Activated CD8-positive, alpha-beta memory T cell treated with anti-CD3 and anti-CD28 coated beads for 24 hours (primary cell): ENCODE measurements at regions not wholly inside any gene's neighbourhood (a gene's known extent, or its start where the extent isn't known, plus 50 kb on each side); places are given as distances from the start of the nearest gene placed in this dataset.

Source experiments
- DNase-seq: peaks from one replicate; pipeline ENCODE4 v3.0.0-alpha.2; 2020

DNA sequence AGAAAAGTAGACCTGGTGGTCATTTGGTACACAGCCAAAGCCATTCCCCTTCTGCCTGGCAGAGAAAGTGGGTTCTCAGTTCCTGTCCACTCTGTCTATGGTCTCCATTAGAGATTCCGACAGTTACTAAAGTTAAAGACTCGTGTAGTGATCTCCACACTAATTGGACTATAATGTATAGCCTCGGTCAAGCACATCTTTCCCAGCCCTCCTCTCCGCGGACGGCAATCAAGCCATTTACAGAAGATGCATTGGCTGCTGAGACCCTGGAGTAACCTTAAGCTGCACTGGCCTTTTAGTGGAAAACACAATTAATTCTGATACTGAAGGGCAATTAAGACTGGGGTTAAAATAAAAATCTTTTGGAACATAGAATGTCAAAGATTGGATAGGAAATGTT, 865.3 kb downstream of the MCTP2 start:
- no peak for DNase-seq

DNA sequence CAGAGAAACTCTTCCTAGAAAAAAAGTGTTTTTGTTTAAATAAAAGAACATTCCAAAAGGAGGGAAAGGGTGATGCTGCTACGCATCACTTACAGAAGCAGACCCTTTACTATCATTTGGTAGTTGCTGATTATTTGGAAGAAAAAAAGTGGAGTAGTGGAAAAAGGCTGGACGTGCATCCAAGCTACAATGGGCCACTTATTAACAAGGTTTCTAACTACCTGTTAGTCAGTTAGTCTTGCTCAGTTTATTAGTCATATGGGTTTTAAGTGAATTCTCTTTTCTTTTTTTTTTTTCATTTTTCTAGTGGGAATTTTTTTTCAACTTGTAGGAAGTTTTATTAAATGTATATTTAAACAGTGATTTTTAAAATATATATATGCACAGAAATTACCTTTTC, 866.0 kb downstream of the MCTP2 start:
- DNase-seq: no peak

GRCh38 chr15:95105229-95105628, 873.9 kb downstream of the MCTP2 start:
- no peak for DNase-seq

DNA sequence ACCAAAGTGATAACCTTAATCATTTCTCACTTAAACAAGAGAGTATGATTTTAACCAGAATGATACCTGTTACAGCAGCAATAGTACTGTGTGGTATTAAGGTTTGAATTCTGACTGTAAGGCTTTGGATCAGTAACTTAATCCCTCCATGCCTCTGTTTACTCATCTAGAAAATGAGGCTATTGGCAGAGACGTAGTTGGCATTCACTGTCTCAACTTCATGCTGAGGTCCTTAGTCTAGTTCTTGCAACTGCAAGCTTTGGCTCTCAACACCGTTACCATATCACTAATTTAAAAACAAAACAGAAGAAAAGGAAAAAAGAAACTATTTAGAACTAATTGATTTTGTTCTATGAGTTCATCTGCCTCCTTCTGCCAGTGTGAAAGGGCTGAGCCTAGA, 875.4 kb downstream of the MCTP2 start:
- DNase-seq: no peak

DNA sequence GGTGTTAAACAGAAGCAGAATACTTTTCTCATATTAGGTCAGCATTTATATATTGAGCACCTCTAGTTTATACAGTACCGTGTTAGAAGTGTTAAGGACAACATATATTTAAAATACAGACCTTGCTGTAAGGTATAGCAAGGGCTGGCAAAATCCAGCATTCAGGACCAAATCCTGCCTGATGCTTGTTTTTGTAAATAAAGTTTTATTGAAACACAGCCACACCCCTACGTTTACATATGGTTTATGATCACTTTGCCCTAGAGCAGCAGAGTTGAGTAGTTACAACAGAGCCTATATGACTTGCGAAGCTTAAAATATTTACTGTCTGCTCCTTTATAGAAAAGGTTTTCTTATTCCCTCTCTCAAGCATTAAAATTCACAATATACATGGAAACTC, 877.3 kb downstream of the MCTP2 start:
- no peak for DNase-seq

- no peak for DNase-seq
Measured at GRCh38 chr15:95111969-95112368, 880.6 kb downstream of the MCTP2 start.

- DNase-seq: no peak
Measured at GRCh38 chr15:95113041-95113440, 881.7 kb downstream of the MCTP2 start.

DNA sequence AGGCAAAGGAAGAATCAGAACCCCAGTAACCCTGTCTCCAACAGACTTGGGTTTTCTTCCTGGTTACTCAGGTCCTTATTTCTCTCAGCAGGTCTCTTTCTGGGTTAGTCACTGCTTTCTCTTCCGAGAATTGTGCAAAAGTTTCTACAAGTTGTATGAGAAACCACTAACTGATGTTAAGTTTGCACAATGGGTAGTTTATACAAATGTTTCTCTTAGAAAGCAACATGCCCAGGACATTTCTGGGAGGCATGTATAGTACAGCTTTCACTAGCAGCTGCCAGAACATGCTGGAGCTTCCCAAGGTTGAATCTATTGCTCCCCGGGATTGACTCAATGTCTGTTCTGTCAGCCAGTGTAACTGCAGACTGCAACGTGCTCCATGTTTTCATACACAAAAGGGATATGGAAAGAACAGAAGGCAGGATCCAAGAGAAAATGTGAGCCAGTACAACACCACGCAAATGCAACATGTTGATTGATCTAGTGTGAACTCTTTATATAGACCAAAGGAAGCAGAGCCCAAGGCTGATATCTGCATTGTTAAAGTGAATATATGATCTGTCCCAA, 887.8 kb downstream of the MCTP2 start:
- no peak for DNase-seq

DNA sequence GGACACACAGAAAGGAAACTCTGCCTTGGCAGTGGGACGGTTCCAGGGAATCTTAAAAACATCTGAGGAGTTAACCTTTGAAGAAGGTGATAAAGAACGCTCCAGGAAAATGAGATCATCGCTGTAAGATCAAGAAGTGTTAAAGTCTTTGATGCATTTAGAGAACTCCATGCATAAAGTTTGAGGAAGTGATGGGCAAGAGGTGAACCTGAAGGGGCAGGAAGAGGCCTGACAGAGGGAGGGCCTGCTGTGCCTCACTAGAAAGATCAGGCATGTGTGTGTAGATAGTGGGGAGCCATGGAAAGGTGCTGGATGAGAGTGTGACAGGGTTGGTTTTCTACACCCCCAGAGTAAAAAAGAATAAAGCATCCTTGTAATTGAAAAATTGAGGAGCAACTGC, 889.2 kb downstream of the MCTP2 start:
- DNase-seq: no peak

DNA sequence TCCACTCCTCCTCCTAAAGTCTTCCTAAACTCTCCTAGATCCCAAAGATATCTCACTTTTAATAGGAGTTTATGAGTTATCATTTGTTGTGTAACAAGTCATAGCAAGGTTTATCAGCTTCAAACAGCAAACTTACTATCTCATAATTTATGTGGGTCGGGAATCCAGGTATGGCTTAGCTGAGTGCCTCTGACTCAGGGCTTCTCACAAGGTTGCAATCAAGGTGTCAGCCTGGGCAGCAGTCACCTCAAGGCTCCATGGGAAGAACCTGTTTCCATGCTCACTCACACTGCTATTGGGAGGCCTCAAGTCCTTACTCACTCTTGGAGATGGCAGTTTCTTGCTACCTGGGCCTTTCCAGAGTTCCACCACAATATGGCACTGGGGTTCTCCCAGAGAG, 889.8 kb downstream of the MCTP2 start:
- DNase-seq: no peak

DNA sequence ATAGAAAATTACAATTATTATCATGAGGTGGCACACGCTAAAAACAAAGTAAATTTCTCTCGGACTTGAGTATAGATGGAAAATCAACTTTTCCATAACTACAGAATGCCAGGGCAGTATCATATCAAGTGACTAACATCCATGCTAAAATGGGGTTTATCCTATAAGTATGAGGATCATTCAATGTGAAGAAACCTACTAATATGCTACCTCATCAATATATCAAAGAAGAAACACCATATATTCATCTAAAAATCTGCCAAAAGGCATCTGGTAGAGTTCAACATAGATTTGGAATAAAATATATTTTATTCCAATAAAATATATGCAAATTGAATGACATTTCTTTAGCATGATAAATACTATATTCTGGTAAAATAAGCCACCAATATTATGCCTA, 894.4 kb downstream of the MCTP2 start:
- DNase-seq: no peak

- no peak for DNase-seq
Measured at GRCh38 chr15:95127356-95127755, 896.0 kb downstream of the MCTP2 start.

- DNase-seq: no peak
Measured at GRCh38 chr15:95129574-95129973, 898.2 kb downstream of the MCTP2 start.

DNA sequence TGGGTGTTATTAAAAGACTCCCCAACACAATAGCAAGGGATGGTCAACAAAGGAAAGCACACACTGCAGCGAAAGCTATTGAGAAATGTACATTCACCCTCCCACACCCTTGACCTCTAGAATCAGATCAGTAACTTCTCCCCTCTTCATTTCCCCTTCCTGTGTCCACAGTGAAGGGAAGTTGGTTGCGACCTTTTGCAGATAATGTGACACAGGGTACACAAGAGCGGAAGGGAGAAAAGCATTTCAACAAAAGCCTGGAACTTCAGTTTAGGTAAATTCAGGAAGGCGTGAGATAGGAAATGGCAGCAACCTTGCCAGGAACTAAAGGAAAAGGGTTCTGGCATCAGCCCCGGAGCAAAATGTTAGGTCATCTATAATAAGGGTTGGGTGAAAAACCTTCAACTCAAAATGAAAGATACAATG, 899.8 kb downstream of the MCTP2 start:
- no peak for DNase-seq

- no peak for DNase-seq
Measured at GRCh38 chr15:95132774-95133173, 901.4 kb downstream of the MCTP2 start.

GRCh38 chr15:95134431-95135110, 903.2 kb downstream of the MCTP2 start:
- DNase-seq: no peak

GRCh38 chr15:95138604-95139270, 907.4 kb downstream of the MCTP2 start:
- DNase-seq: no peak

- DNase-seq: no peak
Measured at GRCh38 chr15:95141486-95141885, 910.1 kb downstream of the MCTP2 start.

DNA sequence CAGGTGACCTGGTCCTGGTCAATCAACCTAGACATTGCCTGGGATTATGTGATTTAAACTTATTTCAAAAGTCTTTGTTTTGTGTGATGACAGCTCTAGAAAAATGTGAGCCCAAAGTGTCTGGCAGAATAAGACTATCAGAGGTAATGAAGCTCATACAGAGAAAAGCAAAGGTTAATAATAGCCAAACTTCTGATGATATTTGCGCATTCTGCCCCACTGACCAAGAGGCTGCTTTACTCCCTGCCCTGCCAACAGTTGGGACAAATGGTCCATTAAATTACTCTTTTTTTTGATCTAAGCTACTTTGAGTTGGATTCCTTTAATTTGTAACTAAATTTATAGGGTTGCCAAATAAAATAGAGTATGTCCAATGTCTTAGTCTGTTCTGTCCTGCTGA, 911.2 kb downstream of the MCTP2 start:
- DNase-seq: no peak

DNA sequence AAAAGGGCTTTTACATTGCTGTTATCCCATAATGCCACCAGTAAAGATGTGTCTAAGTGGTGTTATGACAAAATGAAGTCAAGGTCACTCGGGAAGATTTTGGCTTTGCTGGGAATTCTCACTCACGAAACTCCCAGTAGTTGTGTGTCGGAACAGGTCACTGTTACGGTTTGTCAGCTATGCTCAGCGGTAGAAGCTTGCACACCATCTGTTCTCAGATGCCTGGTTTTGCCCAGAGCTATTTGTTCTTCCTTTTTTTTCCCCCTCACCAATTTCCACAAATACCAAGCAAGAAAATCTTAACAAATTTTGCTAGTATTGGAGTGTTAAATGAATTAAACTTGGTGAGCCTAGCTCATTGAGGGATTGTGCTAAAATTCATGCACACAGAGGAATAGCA, 915.1 kb downstream of the MCTP2 start:
- no peak for DNase-seq

DNA sequence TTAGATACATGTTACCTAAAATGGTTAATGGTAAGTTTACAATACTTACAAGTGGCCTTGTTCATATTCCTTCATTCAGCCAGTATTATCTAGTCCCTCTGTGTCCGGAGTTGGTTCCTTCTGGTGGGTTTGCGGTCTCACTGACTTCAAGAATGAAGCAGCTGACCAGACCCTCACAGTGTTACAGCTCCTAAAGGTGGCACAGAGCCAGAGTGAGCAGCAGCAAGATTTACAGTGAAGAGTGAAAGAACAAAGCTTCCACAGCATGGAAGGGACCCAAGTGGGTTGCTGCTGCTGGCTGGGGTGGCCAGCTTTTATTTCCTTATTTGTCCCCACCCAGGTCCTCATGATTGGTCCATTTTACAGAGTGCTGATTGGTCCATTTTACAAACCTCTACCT, 916.8 kb downstream of the MCTP2 start:
- DNase-seq: no peak

GRCh38 chr15:95149036-95149435, 917.7 kb downstream of the MCTP2 start:
- no peak for DNase-seq

GRCh38 chr15:95149771-95150170, 918.4 kb downstream of the MCTP2 start:
- no peak for DNase-seq

- no peak for DNase-seq
Measured at GRCh38 chr15:95150466-95150865, 919.1 kb downstream of the MCTP2 start.

DNA sequence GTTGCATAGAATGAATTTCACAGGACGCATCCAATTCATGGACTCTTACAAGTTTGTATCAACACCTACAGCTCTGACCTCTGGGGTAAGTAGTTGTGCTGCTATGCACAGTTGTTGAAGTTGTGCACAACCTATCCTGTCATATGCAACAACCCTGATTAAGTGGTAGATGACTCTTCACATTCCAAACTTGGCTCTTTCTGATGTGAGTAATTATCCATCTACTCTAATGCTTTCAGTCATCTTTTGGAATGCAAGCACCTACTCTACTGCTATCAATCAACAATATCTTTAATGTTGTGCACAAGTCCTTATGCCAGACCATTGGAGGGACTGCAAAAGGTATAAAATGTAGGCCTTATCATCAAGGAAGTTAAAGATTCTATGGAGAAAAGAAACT, 921.4 kb downstream of the MCTP2 start:
- DNase-seq: no peak
